Spleen (tissue), 11 donors: ENCODE measurements at regions not wholly inside any gene's neighbourhood (a gene's known extent, or its start where the extent isn't known, plus 50 kb on each side); places are given as distances from the start of the nearest gene placed in this dataset.
"Not testable (repeated sequence)": the region's sequence is repeated elsewhere in the genome, so short reads cannot be mapped to it uniquely, and the experiment has no call there.

ENCODE experiments used
- DNase-seq: peaks from one replicate; pipeline ENCODE4 v3.0.0-alpha.2; 2020
- H3K27ac ChIP-seq, 8 donors: fragments of 200-600 bp; sonication (generic) in 7 of 8; 1 replicate in 4 of 8; 2 replicates in 4 of 8; pipeline versions ENCODE4 v1.5.0 to v1.8.0; 2016 to 2021; ENCODE audit warnings: inconsistent platforms in 4 of 8, mild to moderate bottlenecking in 4 of 8, moderate library complexity in 1 of 8
- H3K27me3 ChIP-seq, 7 donors: fragments of 200-600 bp; sonication (generic) in 6 of 7; replicated peaks in 1 of 7; 1 replicate in 4 of 7; 2 replicates in 3 of 7; pipeline versions ENCODE4 v1.5.0 to v1.8.0; 2016 to 2021; ENCODE audit warnings: inconsistent platforms in 3 of 7, mild to moderate bottlenecking in 1 of 7
- H3K36me3 ChIP-seq, 6 donors: fragments of 200-600 bp; sonication (generic) in 5 of 6; 1 replicate in 4 of 6; 2 replicates in 2 of 6; pipeline versions ENCODE4 v1.5.0 to v1.8.0; 2016 to 2021; ENCODE audit warnings: inconsistent platforms in 2 of 6
- H3K4me1 ChIP-seq, 6 donors: fragments of 200-600 bp; sonication (generic) in 5 of 6; 1 replicate in 3 of 6; 2 replicates in 3 of 6; pipeline versions ENCODE4 v1.5.0 to v1.8.0; 2016 to 2021; ENCODE audit warnings: inconsistent platforms in 3 of 6
- H3K4me3 ChIP-seq, 8 donors: fragments of 200-600 bp; sonication (generic) in 7 of 8; 1 replicate in 4 of 8; 2 replicates in 4 of 8; pipeline versions ENCODE4 v1.5.0 to v1.8.0; 2016 to 2021; ENCODE audit warnings: inconsistent platforms in 4 of 8, mild to moderate bottlenecking in 4 of 8, moderate library complexity in 2 of 8
- H3K9me3 ChIP-seq, 8 donors: fragments of 200-600 bp; sonication (generic) in 7 of 8; 1 replicate in 4 of 8; 2 replicates in 4 of 8; pipeline versions ENCODE4 v1.5.0 to v1.8.0; 2016 to 2021; ENCODE audit warnings: inconsistent platforms in 4 of 8
- CTCF ChIP-seq, 11 experiments: fragments of 200-600 bp in 7 of 11; fragments of 450-650 bp in 4 of 11; sonication (generic) in 4 of 11; IDR thresholded peaks in 8 of 11; conservative IDR thresholded peaks in 3 of 11; 1 replicate in 7 of 11; 2 replicates in 4 of 11; pipeline versions ENCODE4 v1.4.0 to v1.8.0; 2016 to 2021; ENCODE audit warnings: antibody characterized with exemption in 11 of 11, inconsistent platforms in 4 of 11, mild to moderate bottlenecking in 1 of 11
- POLR2A ChIP-seq, 3 donors: fragments of 450-650 bp; IDR thresholded peaks; one replicate each; pipeline ENCODE4 v1.5.1; 2017; ENCODE audit warnings: antibody characterized with exemption in 3 of 3, mild to moderate bottlenecking in 1 of 3
- POLR2AphosphoS5 ChIP-seq, 3 donors: sonication (generic); formaldehyde crosslinking; IDR thresholded peaks; one replicate each; pipeline ENCODE4 v1.5.1; 2017; ENCODE audit warnings: antibody characterized with exemption in 3 of 3
- WGBS, 5 donors: extraction: QIAGEN DNeasy Blood & Tissue Kit in 3 of 5; methylation state at CpG; one replicate each; pipeline versions ENCODE4 v1.1.5 to v1.1.7; 2013 to 2018; 5-methylcytosine and 5-hydroxymethylcytosine counted together
- intact Hi-C: fragments of 100-400 bp; cut with DNase I; formaldehyde crosslinking; loops from one replicate; pipeline ENCODE4 v1.15.0; 2023; ENCODE audit warnings: low total_unique reads
- donor health status: healthy with polysubstance abuse.
- donor health status: DM: no; HTN: no; CAD: no; lungs with moderate emphysema.
- donor health status: DM: no; HTN: no; CAD: no.
- donor health status: Bipolar disorder and iron deficiency.
- donor health status: healthy.
- donor health status: DM: no; HTN: no; CAD: no.
- donor health status: DM: yes; HTN: yes; CAD: no.

GRCh38 chr10:71905164-71905563 is 54.1 kb upstream of the PSAP start:
- no peaks in the 10 kb centered on the region for H3K9me3 ChIP-seq
- H3K27ac ChIP-seq: no peak overlapping the region
- TF ChIP-seq CTCF (IDR thresholded peaks at IDR 0.05 in 8 of 11, conservative IDR thresholded peaks at IDR 0.05 in 3 of 11): no peak
- TF ChIP-seq POLR2AphosphoS5 (IDR thresholded peaks at IDR 0.05): no peak
- no peak for TF ChIP-seq POLR2A (IDR thresholded peaks at IDR 0.05)
- peaks cover 0 to 15% (median 9%) of the 10 kb centered on the region in 6 donors for H3K4me1 ChIP-seq
- no peaks in the 10 kb centered on the region for H3K36me3 ChIP-seq
- DNase-seq: peak; percentile 55
- intact Hi-C loops: no loop called here
- H3K27me3 ChIP-seq: no peaks in the 10 kb centered on the region
- WGBS, 5 donors: 93 to 100% (median 100%) methylated on average over 1 of the region's 1 CpG
- no peak overlapping the region for H3K4me3 ChIP-seq

- DNase-seq, H3K9me3 ChIP-seq, H3K4me1 ChIP-seq, intact Hi-C loops, H3K27ac ChIP-seq, H3K36me3 ChIP-seq, H3K27me3 ChIP-seq, H3K4me3 ChIP-seq: not testable (repeated sequence)
- 78 to 93% (median 88%) methylated on average over 13 of the region's 13 CpGs for WGBS, 5 donors
These were observed 52.7 kb upstream of the PSAP start for GRCh38 chr10:71903636-71904250.

DNA sequence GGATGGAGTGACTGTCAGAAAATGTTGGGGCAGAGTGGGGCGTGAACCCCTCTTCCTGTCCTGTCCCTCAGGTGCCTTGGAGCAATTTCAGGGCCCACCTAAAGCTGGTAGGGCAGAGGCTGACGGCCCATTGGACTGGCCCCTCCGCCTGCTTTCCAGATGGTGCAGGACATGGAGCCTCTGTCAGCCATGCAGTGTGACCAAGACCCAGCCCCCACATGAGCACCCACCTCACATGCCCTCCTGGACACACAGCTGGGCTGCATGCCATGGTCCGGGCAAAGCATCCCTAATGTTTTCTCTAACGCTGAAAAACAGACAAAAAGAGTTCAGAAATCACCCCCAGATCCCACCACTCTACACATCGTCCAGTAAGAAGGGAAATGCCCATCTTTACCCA is 51.3 kb upstream of the PSAP start:
- intact Hi-C loops: no loop called here
- no peak for DNase-seq
- TF ChIP-seq CTCF (IDR thresholded peaks at IDR 0.05 in 8 of 11, conservative IDR thresholded peaks at IDR 0.05 in 3 of 11) (no peak), POLR2A (IDR thresholded peaks at IDR 0.05) (no peak)
- H3K4me3 ChIP-seq: no peak overlapping the region
- H3K4me1 ChIP-seq: no peaks in the 10 kb centered on the region
- no peaks in the 10 kb centered on the region for H3K36me3 ChIP-seq
- no peak overlapping the region for H3K27ac ChIP-seq
- 85 to 97% (median 91%) methylated on average over 6 of the region's 6 CpGs for WGBS, 5 donors
- H3K9me3 ChIP-seq: peaks cover 0 to 7% (median 0%) of the 10 kb centered on the region in 8 donors
- H3K27me3 ChIP-seq: no peaks in the 10 kb centered on the region
